Endothelial cell of umbilical vein (primary cell): ENCODE measurements at regions not wholly inside any gene's neighbourhood (a gene's known extent, or its start where the extent isn't known, plus 50 kb on each side); places are given as distances from the start of the nearest gene placed in this dataset.
"Not testable (repeated sequence)": the region's sequence is repeated elsewhere in the genome, so short reads cannot be mapped to it uniquely, and the experiment has no call there.

Experiments used
- BruUV-seq: library from RNA; stranded (reverse); fragments of 400-500 nt; replicated peaks from 2 replicates; lab custom pipeline; 2021; lab: Mats Ljungman, UMichigan
- CTCF ChIA-PET: fragments of 300-600, 350-600 bp; sonication (Branson Sonifier 250); formaldehyde crosslinking; loops from one replicate; lab custom pipeline; 2021; ENCODE audit warnings: antibody characterized with exemption, inconsistent platforms; lab: Charles Lee
- POLR2A ChIA-PET: fragments of 300-600, 350-600 bp; sonication (Branson Sonifier 250); formaldehyde crosslinking; loops from one replicate; lab custom pipeline; 2021; ENCODE audit warnings: antibody characterized with exemption, inconsistent platforms; lab: Charles Lee
- DNase-seq: peaks from one replicate; pipeline ENCODE4 v3.0.0-alpha.2; 2011; ENCODE audit warnings: low read depth, low spot score
- FAIRE-seq: peaks from 2 replicates; lab custom pipeline; 2011; peaks lifted over from hg19 to GRCh38; lab: Jason Lieb, UNC
- H2AFZ ChIP-seq: 2 replicates; pipeline ENCODE4 v1.6.0; 2012; ENCODE audit warnings: low read depth, low read length, control low read depth, inconsistent platforms
- H3K27ac ChIP-seq: 2 replicates; pipeline ENCODE4 v1.5.1; 2011; ENCODE audit warnings: low read depth, mild to moderate bottlenecking, control low read depth, low read length, moderate library complexity; ENCODE audit not compliant: insufficient read depth
- H3K27me3 ChIP-seq, 2 experiments: 2 replicates each; pipeline versions ENCODE4 v1.6.0 to v1.6.1; 2011; ENCODE audit warnings: low read length in 2 of 2, mixed read lengths in 1 of 2; ENCODE audit not compliant: control insufficient read depth in 2 of 2, insufficient read depth in 2 of 2
- H3K36me3 ChIP-seq, 2 experiments: 2 replicates in 1 of 2; 3 replicates in 1 of 2; pipeline ENCODE4 v1.5.1; 2011; ENCODE audit warnings: low read length in 2 of 2, mild to moderate bottlenecking in 1 of 2, moderate library complexity in 1 of 2; ENCODE audit not compliant: control insufficient read depth in 2 of 2, insufficient read depth in 2 of 2; ENCODE audit errors: extremely low read depth in 1 of 2
- H3K4me1 ChIP-seq: 3 replicates; pipeline ENCODE4 v1.5.1; 2011; ENCODE audit warnings: mild to moderate bottlenecking, low read length; ENCODE audit not compliant: control insufficient read depth, insufficient read depth; ENCODE audit errors: extremely low read depth
- H3K4me2 ChIP-seq: 2 replicates; pipeline ENCODE4 v1.6.1; 2011; ENCODE audit warnings: low read length, control low read depth, mixed read lengths; ENCODE audit not compliant: insufficient read depth
- H3K4me3 ChIP-seq, 3 experiments: fragments of 200-600 bp in 1 of 3; sonication (generic), shearing (Covaris generic) in 1 of 3; replicated peaks in 1 of 3; 2 replicates each; pipeline ENCODE4 v1.5.1; 2011 to 2016; ENCODE audit warnings: control low read depth in 3 of 3, low read length in 3 of 3, mild to moderate bottlenecking in 2 of 3, inconsistent platforms in 1 of 3, low read depth in 1 of 3, moderate library complexity in 1 of 3; ENCODE audit not compliant: insufficient read depth in 1 of 3
- H3K79me2 ChIP-seq: 2 replicates; pipeline ENCODE4 v1.6.0; 2012; ENCODE audit warnings: low read length, inconsistent platforms; ENCODE audit not compliant: control insufficient read depth, insufficient read depth
- H3K9ac ChIP-seq: replicated peaks from 2 replicates; pipeline ENCODE3; 2011; ENCODE audit warnings: low read length, control low read depth; ENCODE audit not compliant: insufficient read depth; ENCODE audit errors: extremely low read depth
- H3K9me1 ChIP-seq: replicated peaks from 3 replicates; pipeline ENCODE4 v1.6.0; 2011; ENCODE audit warnings: mild to moderate bottlenecking, low read length; ENCODE audit not compliant: control insufficient read depth, insufficient read depth; ENCODE audit errors: extremely low read depth
- H3K9me3 ChIP-seq: replicated peaks from 2 replicates; pipeline ENCODE4 v1.5.1; 2012; ENCODE audit warnings: low read length, inconsistent platforms; ENCODE audit not compliant: control insufficient read depth, insufficient read depth
- H4K20me1 ChIP-seq: replicated peaks from 2 replicates; pipeline ENCODE3; 2011; ENCODE audit warnings: mild to moderate bottlenecking, low read length; ENCODE audit not compliant: control insufficient read depth, insufficient read depth; ENCODE audit errors: extremely low read depth
- dilution Hi-C: fragments of 300-500 bp; cut with MboI; formaldehyde crosslinking; loops from one replicate; pipeline ENCODE4 v1.15.0; 2019; ENCODE audit warnings: low sequenced_read_pairs; ENCODE audit not compliant: extremely low pct_ligation_motif_present
- intact Hi-C: fragments of 100-400 bp; cut with micrococcal nuclease; formaldehyde crosslinking; loops from one replicate; pipeline ENCODE4 v1.10.0; 2022
- TF ChIP-seq, protein P1 (sequence below): IDR thresholded peaks from 2 replicates; pipeline ENCODE4 v1.6.1; 2011; ENCODE audit not compliant: insufficient read depth, insufficient read length
- TF ChIP-seq, protein P2 (sequence below), 2 donors: IDR thresholded peaks; 1 replicate in 1 of 2; 2 replicates in 1 of 2; pipeline ENCODE4 v1.5.1; 2011; ENCODE audit warnings: low read length in 2 of 2, mild to moderate bottlenecking in 2 of 2, moderate library complexity in 2 of 2, control low read depth in 1 of 2, inconsistent platforms in 1 of 2, low read depth in 1 of 2; ENCODE audit not compliant: insufficient read depth in 1 of 2; ENCODE audit errors: extremely low read depth in 1 of 2

DNA sequence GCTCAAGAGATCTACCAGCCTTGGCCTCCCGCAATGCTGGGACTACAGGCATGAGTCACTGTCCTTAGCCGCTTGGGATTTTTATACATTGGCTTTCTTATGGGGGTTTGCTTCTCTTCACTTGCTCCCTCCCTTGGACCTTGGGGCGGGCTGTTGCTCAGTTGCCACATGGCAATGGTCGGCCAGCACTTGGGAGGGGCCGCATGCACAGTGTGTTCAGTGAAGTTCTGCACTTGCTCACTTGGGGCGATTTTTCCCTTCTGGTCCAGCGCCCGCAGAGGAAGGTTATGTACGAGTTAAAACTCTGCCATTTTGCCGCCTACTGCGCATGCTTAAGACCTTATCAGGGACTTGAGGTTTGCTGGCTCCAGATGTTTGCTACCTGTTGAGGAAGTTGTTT is 1367.6 kb upstream of the CDH8 start:
- FAIRE-seq (no peak), DNase-seq (no peak)
- intact Hi-C loops (no loop called here), dilution Hi-C loops (no loop called here)
- Histone ChIP-seq H3K4me3 (no peak overlapping the region), H3K9me3 (no peaks in the 10 kb centered on the region), H3K36me3 (no peaks in the 10 kb centered on the region), H3K4me2 (no peak overlapping the region), H3K9me1 (no peaks in the 10 kb centered on the region), H3K27me3 (no peaks in the 10 kb centered on the region), H3K27ac (no peak overlapping the region), H3K9ac (no peak overlapping the region), H3K4me1 (no peaks in the 10 kb centered on the region), H3K79me2 (no peaks in the 10 kb centered on the region), H4K20me1 (no peaks in the 10 kb centered on the region), H2AFZ (no peak overlapping the region)
- no TSS peak for BruUV-seq
- CTCF ChIA-PET, result no interaction called here
- TF ChIP-seq, protein P1, sequence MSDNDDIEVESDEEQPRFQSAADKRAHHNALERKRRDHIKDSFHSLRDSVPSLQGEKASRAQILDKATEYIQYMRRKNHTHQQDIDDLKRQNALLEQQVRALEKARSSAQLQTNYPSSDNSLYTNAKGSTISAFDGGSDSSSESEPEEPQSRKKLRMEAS, result no peak
- TF ChIP-seq, protein P2, sequence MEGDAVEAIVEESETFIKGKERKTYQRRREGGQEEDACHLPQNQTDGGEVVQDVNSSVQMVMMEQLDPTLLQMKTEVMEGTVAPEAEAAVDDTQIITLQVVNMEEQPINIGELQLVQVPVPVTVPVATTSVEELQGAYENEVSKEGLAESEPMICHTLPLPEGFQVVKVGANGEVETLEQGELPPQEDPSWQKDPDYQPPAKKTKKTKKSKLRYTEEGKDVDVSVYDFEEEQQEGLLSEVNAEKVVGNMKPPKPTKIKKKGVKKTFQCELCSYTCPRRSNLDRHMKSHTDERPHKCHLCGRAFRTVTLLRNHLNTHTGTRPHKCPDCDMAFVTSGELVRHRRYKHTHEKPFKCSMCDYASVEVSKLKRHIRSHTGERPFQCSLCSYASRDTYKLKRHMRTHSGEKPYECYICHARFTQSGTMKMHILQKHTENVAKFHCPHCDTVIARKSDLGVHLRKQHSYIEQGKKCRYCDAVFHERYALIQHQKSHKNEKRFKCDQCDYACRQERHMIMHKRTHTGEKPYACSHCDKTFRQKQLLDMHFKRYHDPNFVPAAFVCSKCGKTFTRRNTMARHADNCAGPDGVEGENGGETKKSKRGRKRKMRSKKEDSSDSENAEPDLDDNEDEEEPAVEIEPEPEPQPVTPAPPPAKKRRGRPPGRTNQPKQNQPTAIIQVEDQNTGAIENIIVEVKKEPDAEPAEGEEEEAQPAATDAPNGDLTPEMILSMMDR (IDR thresholded peaks at IDR 0.05; ENCODE audit: extremely low read depth in 1 of 2, insufficient read depth in 1 of 2, low read depth in 1 of 2, low read length in 2 of 2), result no peak
- POLR2A ChIA-PET, result no interaction called here

DNA sequence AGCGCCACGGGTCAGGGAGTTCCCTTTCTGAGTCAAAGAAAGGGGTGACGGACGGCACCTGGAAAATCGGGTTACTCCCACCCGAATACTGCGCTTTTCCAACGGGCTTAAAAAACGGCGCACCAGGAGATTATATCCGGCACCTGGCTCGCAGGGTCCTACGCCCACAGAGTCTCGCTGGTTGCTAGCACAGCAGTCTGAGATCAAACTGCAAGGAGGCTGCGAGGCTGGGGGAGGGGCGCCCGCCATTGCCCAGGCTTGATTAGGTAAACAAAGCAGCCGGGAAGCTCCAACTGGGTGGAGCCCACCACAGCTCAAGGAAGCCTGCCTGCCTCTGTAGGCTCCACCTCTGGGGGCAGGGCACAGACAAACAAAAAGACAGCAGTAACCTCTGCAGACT is 1352.0 kb upstream of the CDH8 start:
- H3K9ac ChIP-seq, H3K9me1 ChIP-seq, H3K27me3 ChIP-seq, H3K4me1 ChIP-seq, CTCF ChIA-PET, BruUV-seq, H4K20me1 ChIP-seq, H3K79me2 ChIP-seq, DNase-seq, H3K4me3 ChIP-seq, H3K9me3 ChIP-seq, intact Hi-C loops, FAIRE-seq, POLR2A ChIA-PET, H2AFZ ChIP-seq, H3K36me3 ChIP-seq, dilution Hi-C loops, H3K4me2 ChIP-seq, H3K27ac ChIP-seq: not testable (repeated sequence)
